ENCODE measurements at regions not wholly inside any gene's neighbourhood (a gene's known extent, or its start where the extent isn't known, plus 50 kb on each side); places are given as distances from the start of the nearest gene placed in this dataset.

GRCh38 chr4:98204236-98204553 lies 57.0 kb upstream of the RAP1GDS1 start:
- no peak for DNase-seq
- no peak overlapping the region for H3K9ac ChIP-seq
- H3K27ac ChIP-seq (ENCODE audit: low read depth in 2 of 2, low read length in 1 of 2): no peak overlapping the region
- no peaks in the 10 kb centered on the region for H3K4me1 ChIP-seq (ENCODE audit: control insufficient read depth in 1 of 2, insufficient read depth in 2 of 2, low read depth in 1 of 2, low read length in 1 of 2)
- H3K9me3 ChIP-seq: no peaks in the 10 kb centered on the region
- no peaks in the 10 kb centered on the region for H3K36me3 ChIP-seq (replicated peaks in 1 of 2; ENCODE audit: control insufficient read depth in 1 of 2, insufficient read depth in 2 of 2, low read length in 1 of 2)
- WGBS (ENCODE audit: low lambda C conversion rate): 89% methylated on average over 3 of the region's 3 CpGs
- H3K79me2 ChIP-seq (ENCODE audit: insufficient read depth): no peaks in the 10 kb centered on the region
- H4K20me1 ChIP-seq (ENCODE audit: insufficient read depth): no peaks in the 10 kb centered on the region
- no peak overlapping the region for H3K4me2 ChIP-seq
- TF ChIP-seq PBX3 (IDR thresholded peaks at IDR 0.05) (no peak), RXRA (IDR thresholded peaks at IDR 0.05; ENCODE audit: borderline replicate concordance, low read depth) (no peak), JUND (IDR thresholded peaks at IDR 0.05) (no peak), YY1 (IDR thresholded peaks at IDR 0.05; ENCODE audit: low read depth) (no peak), POLR2AphosphoS5 (IDR thresholded peaks at IDR 0.05; ENCODE audit: low read depth, low read length) (no peak), FOXJ3 (CRISPR knock-in tag; IDR thresholded peaks at IDR 0.05) (no peak), EZH2phosphoT487 (IDR thresholded peaks at IDR 0.05; ENCODE audit: borderline replicate concordance, low read depth) (no peak), TCF12 (IDR thresholded peaks at IDR 0.05) (no peak), GATA2 (CRISPR knock-in tag; IDR thresholded peaks at IDR 0.05) (no peak)
- TF ChIP-seq, protein P1, sequence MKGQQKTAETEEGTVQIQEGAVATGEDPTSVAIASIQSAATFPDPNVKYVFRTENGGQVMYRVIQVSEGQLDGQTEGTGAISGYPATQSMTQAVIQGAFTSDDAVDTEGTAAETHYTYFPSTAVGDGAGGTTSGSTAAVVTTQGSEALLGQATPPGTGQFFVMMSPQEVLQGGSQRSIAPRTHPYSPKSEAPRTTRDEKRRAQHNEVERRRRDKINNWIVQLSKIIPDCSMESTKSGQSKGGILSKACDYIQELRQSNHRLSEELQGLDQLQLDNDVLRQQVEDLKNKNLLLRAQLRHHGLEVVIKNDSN (IDR thresholded peaks at IDR 0.05; ENCODE audit: borderline replicate concordance, low read depth): no peak
- H3K27me3 ChIP-seq (ENCODE audit: insufficient read depth): no peaks in the 10 kb centered on the region
- H2AFZ ChIP-seq (ENCODE audit: low read depth): no peak overlapping the region
- ChIA-PET CTCF (no interaction called here), POLR2A (no interaction called here)
- H3K9me2 ChIP-seq: no peaks in the 10 kb centered on the region
- H3K4me3 ChIP-seq (ENCODE audit: low read depth in 2 of 2, low read length in 1 of 2): no peak overlapping the region
- H3F3A ChIP-seq (replicated peaks; ENCODE audit: insufficient read depth): no peaks in the 10 kb centered on the region

- 86% methylated on average over 8 of the region's 8 CpGs for WGBS (ENCODE audit: low lambda C conversion rate)
- Histone ChIP-seq H4K20me1 (ENCODE audit: insufficient read depth) (no peaks in the 10 kb centered on the region), H3K27me3 (ENCODE audit: insufficient read depth) (no peaks in the 10 kb centered on the region), H3K79me2 (ENCODE audit: insufficient read depth) (no peaks in the 10 kb centered on the region), H3K9me2 (no peaks in the 10 kb centered on the region), H3K9ac (no peak overlapping the region), H3K4me3 (ENCODE audit: low read depth in 2 of 2, low read length in 1 of 2) (no peak overlapping the region), H3K36me3 (replicated peaks in 1 of 2; ENCODE audit: control insufficient read depth in 1 of 2, insufficient read depth in 2 of 2, low read length in 1 of 2) (no peaks in the 10 kb centered on the region), H3K9me3 (no peaks in the 10 kb centered on the region), H2AFZ (ENCODE audit: low read depth) (no peak overlapping the region), H3K4me2 (no peak overlapping the region), H3K4me1 (ENCODE audit: control insufficient read depth in 1 of 2, insufficient read depth in 2 of 2, low read depth in 1 of 2, low read length in 1 of 2) (no peaks in the 10 kb centered on the region), H3K27ac (ENCODE audit: low read depth in 2 of 2, low read length in 1 of 2) (no peak overlapping the region), H3F3A (replicated peaks; ENCODE audit: insufficient read depth) (no peaks in the 10 kb centered on the region)
- ChIA-PET CTCF (no interaction called here), POLR2A (no interaction called here)
- DNase-seq: no peak
- TF ChIP-seq JUND (IDR thresholded peaks at IDR 0.05) (no peak), MEF2A (IDR thresholded peaks at IDR 0.05; ENCODE audit: borderline replicate concordance, low read depth) (no peak), NFIC (IDR thresholded peaks at IDR 0.05; ENCODE audit: borderline replicate concordance) (no peak), IRF3 (IDR thresholded peaks at IDR 0.05; ENCODE audit: low read depth, low read length) (no peak), NRF1 (IDR thresholded peaks at IDR 0.05; ENCODE audit: low read depth, low read length) (no peak), RXRA (IDR thresholded peaks at IDR 0.05; ENCODE audit: borderline replicate concordance, low read depth) (no peak), RCOR1 (IDR thresholded peaks at IDR 0.05; ENCODE audit: low read length) (no peak), FOXJ3 (CRISPR knock-in tag; IDR thresholded peaks at IDR 0.05) (no peak), GATA2 (CRISPR knock-in tag; IDR thresholded peaks at IDR 0.05) (no peak), TAF1 (IDR thresholded peaks at IDR 0.05; ENCODE audit: borderline replicate concordance, low read depth, low read length) (no peak), REST (IDR thresholded peaks at IDR 0.05; ENCODE audit: low read depth, low read length) (no peak), MAX (IDR thresholded peaks at IDR 0.05; ENCODE audit: low read depth) (no peak), RFX5 (IDR thresholded peaks at IDR 0.05; ENCODE audit: low read length) (no peak)
Observed at GRCh38 chr4:98203332-98204235, 57.6 kb upstream of the RAP1GDS1 start.
